Mesendoderm (in vitro differentiated cells): ENCODE measurements at regions not wholly inside any gene's neighbourhood (a gene's known extent, or its start where the extent isn't known, plus 50 kb on each side); places are given as distances from the start of the nearest gene placed in this dataset.
A peak's percentile ranks its signal among the peaks of the same experiment; 100 is the strongest.

Source experiments
- DNase-seq: peaks from one replicate; pipeline ENCODE4 v3.0.0; 2013
- H2AK5ac ChIP-seq: 2 replicates; pipeline ENCODE4 v1.6.1; 2013; ENCODE audit warnings: low read length, inconsistent platforms
- H2BK120ac ChIP-seq: 2 replicates; pipeline ENCODE4 v1.6.1; 2013; ENCODE audit warnings: low read depth, mild to moderate bottlenecking, low read length, moderate library complexity, mixed read lengths
- H2BK15ac ChIP-seq: replicated peaks from 2 replicates; pipeline ENCODE4 v1.6.1; 2013; ENCODE audit warnings: low read depth, mild to moderate bottlenecking, moderate library complexity
- H2BK5ac ChIP-seq: 2 replicates; pipeline ENCODE4 v1.6.1; 2013; ENCODE audit warnings: low read length, inconsistent platforms
- H3K18ac ChIP-seq: 2 replicates; pipeline ENCODE4 v1.6.1; 2013; ENCODE audit warnings: mild to moderate bottlenecking, low read length, mixed read lengths
- H3K23ac ChIP-seq: one replicate; pipeline ENCODE4 v1.6.1; 2013; ENCODE audit warnings: low read length
- H3K27ac ChIP-seq: 2 replicates; pipeline ENCODE4 v1.5.1; 2013; ENCODE audit warnings: low read depth, mild to moderate bottlenecking, inconsistent platforms, low read length, moderate library complexity
- H3K27me3 ChIP-seq: 2 replicates; pipeline ENCODE4 v1.6.1; 2013; ENCODE audit warnings: low read length, control low read depth, mild to moderate bottlenecking, inconsistent platforms; ENCODE audit not compliant: insufficient read depth, poor library complexity
- H3K36me3 ChIP-seq: 2 replicates; pipeline ENCODE4 v1.6.1; 2013; ENCODE audit warnings: low read length, inconsistent platforms; ENCODE audit not compliant: control insufficient read depth, insufficient read depth
- H3K4ac ChIP-seq: one replicate; pipeline ENCODE4 v1.6.1; 2013; ENCODE audit warnings: low read depth, mild to moderate bottlenecking, low read length, moderate library complexity
- H3K4me1 ChIP-seq: 2 replicates; pipeline ENCODE4 v1.6.1; 2013; ENCODE audit warnings: low read depth, low read length, inconsistent platforms; ENCODE audit not compliant: control insufficient read depth
- H3K4me2 ChIP-seq: 2 replicates; pipeline ENCODE4 v1.6.1; 2013; ENCODE audit warnings: low read length
- H3K4me3 ChIP-seq: 2 replicates; pipeline ENCODE4 v1.5.1; 2013; ENCODE audit warnings: mild to moderate bottlenecking, low read length
- H3K56ac ChIP-seq: one replicate; pipeline ENCODE4 v1.6.1; 2013; ENCODE audit warnings: low read length
- H3K79me1 ChIP-seq: 2 replicates; pipeline ENCODE4 v1.6.1; 2013; ENCODE audit warnings: low read length, inconsistent platforms
- H3K79me2 ChIP-seq: 2 replicates; pipeline ENCODE4 v1.6.1; 2013; ENCODE audit warnings: mild to moderate bottlenecking, low read length; ENCODE audit not compliant: control insufficient read depth, insufficient read depth
- H3K9ac ChIP-seq: 2 replicates; pipeline ENCODE4 v1.6.1; 2013; ENCODE audit warnings: low read length, inconsistent platforms
- H4K5ac ChIP-seq: one replicate; pipeline ENCODE4 v1.6.1; 2013; ENCODE audit warnings: low read length
- H4K8ac ChIP-seq: one replicate; pipeline ENCODE4 v1.6.1; 2013; ENCODE audit warnings: low read depth, mild to moderate bottlenecking, control low read depth, low read length, moderate library complexity
- WGBS: extraction: QIAGEN DNeasy Blood & Tissue Kit; methylation state at CpG from one replicate; pipeline ENCODE4 v1.1.7; 2013; ENCODE audit warnings: low lambda C conversion rate, missing lambda C conversion rate; ENCODE audit not compliant: insufficient coverage; ENCODE audit errors: extremely low coverage; 5-methylcytosine and 5-hydroxymethylcytosine counted together

DNA sequence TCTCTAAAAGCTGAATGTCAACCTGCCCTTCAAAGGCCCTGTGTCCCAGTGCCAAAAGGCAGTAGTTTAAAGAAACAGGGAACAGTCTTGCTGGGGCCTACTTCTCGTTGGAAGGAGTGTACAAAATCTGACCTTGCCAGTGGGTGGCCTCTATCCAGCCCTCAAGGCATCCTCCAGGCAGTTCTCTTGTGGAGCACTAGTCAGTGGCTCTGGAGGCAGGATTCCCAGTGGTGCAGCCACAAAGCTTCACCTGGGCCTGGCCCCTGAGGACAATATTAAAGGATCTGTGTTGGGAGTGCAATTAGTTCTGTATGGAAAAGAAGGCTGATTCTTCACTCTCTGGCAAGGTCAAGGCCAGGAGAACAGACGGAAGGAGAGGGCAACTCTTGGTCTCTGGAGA is 237.8 kb upstream of the ADAMTS9 start:
- Histone ChIP-seq H3K18ac (no peak overlapping the region), H3K27ac (no peak overlapping the region), H4K5ac (no peak overlapping the region), H2BK120ac (no peak overlapping the region), H3K79me1 (no peaks in the 10 kb centered on the region), H2BK15ac (no peak overlapping the region), H3K79me2 (no peaks in the 10 kb centered on the region), H3K27me3 (no peaks in the 10 kb centered on the region), H3K36me3 (no peaks in the 10 kb centered on the region), H3K23ac (no peak overlapping the region), H3K9ac (no peak overlapping the region), H2AK5ac (no peak overlapping the region), H2BK5ac (no peak overlapping the region), H3K4me1 (peaks cover 14% of the 10 kb centered on the region), H3K56ac (no peak overlapping the region), H3K4me2 (no peak overlapping the region), H4K8ac (no peak overlapping the region), H3K4ac (no peak overlapping the region), H3K4me3 (no peak overlapping the region)
- no peak for DNase-seq
- WGBS, result no CpG with 5 or more reads among the region's 2 CpGs

DNA sequence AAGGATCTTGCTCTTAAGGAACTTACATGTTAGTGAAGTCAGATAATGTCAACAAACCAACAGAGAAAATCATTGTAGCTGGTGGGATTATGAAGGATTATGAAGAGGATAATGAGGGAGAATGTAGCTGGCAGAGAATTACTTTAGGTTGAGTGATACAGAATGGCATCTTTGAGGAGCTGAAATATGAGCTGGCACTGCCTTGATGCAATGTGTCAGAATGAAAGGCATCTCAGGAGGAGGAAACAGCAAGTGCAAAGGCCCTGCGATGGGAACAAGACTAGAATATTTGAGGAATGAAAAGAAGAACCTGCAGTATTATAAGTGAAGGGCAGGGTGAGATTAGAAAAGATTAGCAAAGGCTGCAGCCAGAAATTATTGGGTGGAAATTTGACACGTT is 237.2 kb upstream of the ADAMTS9 start:
- Histone ChIP-seq H3K27me3 (no peaks in the 10 kb centered on the region), H3K18ac (no peak overlapping the region), H3K4me1 (peaks cover 14% of the 10 kb centered on the region), H2AK5ac (no peak overlapping the region), H2BK5ac (no peak overlapping the region), H3K23ac (no peak overlapping the region), H4K5ac (no peak overlapping the region), H3K79me1 (no peaks in the 10 kb centered on the region), H3K56ac (no peak overlapping the region), H4K8ac (no peak overlapping the region), H2BK120ac (no peak overlapping the region), H3K4me2 (no peak overlapping the region), H3K9ac (no peak overlapping the region), H3K36me3 (no peaks in the 10 kb centered on the region), H2BK15ac (no peak overlapping the region), H3K27ac (no peak overlapping the region), H3K4ac (no peak overlapping the region), H3K79me2 (no peaks in the 10 kb centered on the region), H3K4me3 (no peak overlapping the region)
- WGBS, result no CpG with 5 or more reads among the region's 2 CpGs
- no peak for DNase-seq

DNA sequence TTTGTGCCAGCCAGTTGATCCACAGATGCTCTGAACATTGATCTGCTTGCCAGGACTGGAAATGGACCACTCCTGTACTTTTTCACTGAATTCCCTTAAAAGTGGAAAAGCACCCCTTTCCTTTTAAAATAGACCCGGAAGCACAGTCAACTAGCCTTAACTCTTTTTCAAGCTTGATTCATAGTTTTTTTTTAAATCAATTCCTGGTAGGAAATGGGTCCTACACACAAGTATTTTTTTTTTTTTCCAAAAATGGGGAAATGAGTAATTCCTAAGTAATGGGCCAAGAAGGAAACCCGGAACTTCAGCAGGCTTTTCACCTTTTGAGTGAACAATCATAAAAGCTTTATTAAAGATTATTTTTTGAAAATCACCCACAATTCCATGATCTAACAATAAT is 234.4 kb upstream of the ADAMTS9 start:
- H3K56ac ChIP-seq, result no peak overlapping the region
- H3K4me1 ChIP-seq, result peaks cover 18% of the 10 kb centered on the region
- no peaks in the 10 kb centered on the region for H3K79me2 ChIP-seq
- H2BK120ac ChIP-seq, result peak overlapping the region; percentile 67
- no peak overlapping the region for H3K9ac ChIP-seq
- no peaks in the 10 kb centered on the region for H3K36me3 ChIP-seq
- H2BK15ac ChIP-seq, result peak overlapping the region; percentile 97
- no peak overlapping the region for H3K27ac ChIP-seq
- WGBS, result no CpG with 5 or more reads among the region's 2 CpGs
- no peak overlapping the region for H2BK5ac ChIP-seq
- no peak for DNase-seq
- no peaks in the 10 kb centered on the region for H3K79me1 ChIP-seq
- peak overlapping the region; percentile 79 for H3K4ac ChIP-seq
- no peak overlapping the region for H3K4me3 ChIP-seq
- no peak overlapping the region for H3K23ac ChIP-seq
- H3K4me2 ChIP-seq, result no peak overlapping the region
- H4K5ac ChIP-seq, result no peak overlapping the region
- no peak overlapping the region for H4K8ac ChIP-seq
- no peak overlapping the region for H2AK5ac ChIP-seq
- H3K18ac ChIP-seq, result peak overlapping the region; percentile 64
- no peaks in the 10 kb centered on the region for H3K27me3 ChIP-seq

DNA sequence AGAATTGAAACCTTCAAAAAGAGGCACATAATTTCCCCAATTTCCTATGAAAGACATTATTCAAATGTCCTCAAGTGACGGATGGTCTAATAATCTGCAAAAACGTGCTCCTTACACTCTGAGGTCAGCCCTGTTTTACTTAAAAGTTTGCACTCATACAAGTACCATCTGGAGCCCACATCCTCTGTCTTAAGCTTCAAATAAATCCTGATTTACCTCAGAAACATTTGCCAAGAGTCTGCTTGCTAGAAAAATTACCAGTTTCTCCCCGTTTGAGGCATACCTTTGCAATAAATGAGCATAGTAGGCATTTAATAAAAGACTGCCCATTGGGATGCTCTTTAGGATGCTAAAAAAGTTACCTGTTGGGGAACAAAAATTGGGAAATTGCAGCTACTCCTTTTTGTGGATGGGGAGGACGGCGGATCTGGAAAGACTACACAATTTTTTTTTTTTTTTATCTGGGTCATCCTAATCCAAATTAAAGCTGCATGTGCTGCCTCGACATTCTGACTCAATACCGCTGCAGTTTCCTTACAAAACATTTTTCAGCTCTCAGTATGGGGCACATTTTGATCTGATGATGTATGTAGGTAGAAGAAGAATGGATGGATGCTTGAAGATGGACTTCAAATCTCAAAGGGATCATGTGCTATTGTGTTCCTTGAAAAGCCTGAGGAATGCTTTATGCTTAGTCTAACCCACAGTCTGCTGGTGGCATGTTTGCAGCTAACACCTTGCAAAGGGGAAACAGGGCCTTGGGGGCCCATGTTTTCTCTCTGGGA is 233.7 kb upstream of the ADAMTS9 start:
- H3K27me3 ChIP-seq, result no peaks in the 10 kb centered on the region
- WGBS, result no CpG with 5 or more reads among the region's 7 CpGs

DNA sequence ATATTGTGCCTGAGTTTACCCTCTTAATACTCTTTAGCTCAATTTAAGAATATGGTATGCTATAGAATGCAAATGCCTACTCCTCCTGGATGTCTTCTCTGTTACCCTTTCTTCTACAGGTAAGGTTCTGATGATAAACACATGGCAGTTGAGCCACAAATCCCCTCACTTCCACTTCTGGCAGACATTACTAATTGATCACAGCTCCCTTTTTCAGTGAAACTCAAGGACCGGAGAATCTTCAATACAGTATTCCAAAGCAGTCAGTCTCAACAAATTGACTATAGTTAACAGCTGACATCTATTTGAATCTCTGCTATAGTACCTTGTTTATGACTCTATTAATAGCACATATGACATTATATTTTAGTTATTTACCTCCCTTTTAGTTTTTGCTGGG is 232.1 kb upstream of the ADAMTS9 start:
- Histone ChIP-seq H3K18ac (no peak overlapping the region), H2BK120ac (no peak overlapping the region), H4K8ac (no peak overlapping the region), H3K79me2 (no peaks in the 10 kb centered on the region), H3K4me2 (no peak overlapping the region), H3K4me3 (no peak overlapping the region), H3K56ac (no peak overlapping the region), H3K23ac (no peak overlapping the region), H2BK5ac (no peak overlapping the region), H3K79me1 (no peaks in the 10 kb centered on the region), H2BK15ac (peak overlapping the region; percentile 48), H2AK5ac (no peak overlapping the region), H3K4ac (no peak overlapping the region), H3K27ac (no peak overlapping the region), H3K9ac (no peak overlapping the region), H3K4me1 (peaks cover 24% of the 10 kb centered on the region), H4K5ac (no peak overlapping the region), H3K36me3 (no peaks in the 10 kb centered on the region), H3K27me3 (no peaks in the 10 kb centered on the region)
- WGBS, result no CpG with 5 or more reads among the region's 1 CpG
- no peak for DNase-seq

More for the DNA sequence above, 233.7 kb upstream of the ADAMTS9 start:
- peak overlapping the region; percentile 43 for H2BK15ac ChIP-seq
- H2BK5ac ChIP-seq, result no peak overlapping the region
- H2BK120ac ChIP-seq, result peak overlapping the region; percentile 85
- no peak overlapping the region for H3K23ac ChIP-seq
- no peak overlapping the region for H3K4me3 ChIP-seq
- H3K4me2 ChIP-seq, result no peak overlapping the region
- no peak overlapping the region for H3K9ac ChIP-seq
- no peaks in the 10 kb centered on the region for H3K36me3 ChIP-seq
- peak; percentile 67 for DNase-seq
- no peaks in the 10 kb centered on the region for H3K79me2 ChIP-seq
- H2AK5ac ChIP-seq, result no peak overlapping the region
- no peak overlapping the region for H4K8ac ChIP-seq
- H3K4me1 ChIP-seq, result peaks cover 20% of the 10 kb centered on the region
- peak overlapping the region; percentile 64 for H3K18ac ChIP-seq
- peak overlapping the region; percentile 16 for H3K4ac ChIP-seq
- H4K5ac ChIP-seq, result no peak overlapping the region
- H3K56ac ChIP-seq, result no peak overlapping the region
- no peaks in the 10 kb centered on the region for H3K79me1 ChIP-seq
- H3K27ac ChIP-seq, result no peak overlapping the region

DNA sequence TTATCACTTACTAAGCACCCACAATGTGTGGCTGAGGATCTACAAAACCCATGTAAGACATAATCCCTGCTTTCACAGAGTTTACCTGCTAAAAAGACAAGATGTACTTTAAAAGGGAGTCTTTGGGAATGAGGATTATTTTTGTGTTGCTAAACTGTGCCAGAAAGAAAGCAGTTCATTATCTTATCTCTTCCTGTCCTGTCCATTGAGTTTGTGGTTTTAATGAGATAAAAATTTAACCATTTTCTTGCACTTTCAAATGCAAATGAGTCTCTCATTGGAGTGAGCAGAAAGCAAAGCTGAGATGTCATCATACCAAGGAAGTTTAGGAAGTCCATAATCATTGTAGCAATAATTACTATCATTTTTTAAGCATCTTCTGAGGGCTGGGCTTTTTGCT is 231.2 kb upstream of the ADAMTS9 start:
- Histone ChIP-seq H3K4ac (no peak overlapping the region), H2BK120ac (peak overlapping the region; percentile 55), H3K79me1 (no peaks in the 10 kb centered on the region), H3K27ac (no peak overlapping the region), H3K4me1 (peaks cover 19% of the 10 kb centered on the region), H3K36me3 (no peaks in the 10 kb centered on the region), H2BK5ac (no peak overlapping the region), H3K79me2 (no peaks in the 10 kb centered on the region), H3K56ac (no peak overlapping the region), H4K8ac (no peak overlapping the region), H4K5ac (no peak overlapping the region), H3K27me3 (no peaks in the 10 kb centered on the region), H3K18ac (no peak overlapping the region), H3K4me2 (no peak overlapping the region), H3K9ac (no peak overlapping the region), H2BK15ac (peak overlapping the region; percentile 99), H3K4me3 (no peak overlapping the region), H2AK5ac (no peak overlapping the region), H3K23ac (no peak overlapping the region)
- DNase-seq, result no peak
